Suprapubic skin (tissue), 4 donors: ENCODE measurements at regions not wholly inside any gene's neighbourhood (a gene's known extent, or its start where the extent isn't known, plus 50 kb on each side); places are given as distances from the start of the nearest gene placed in this dataset.
"Not testable (repeated sequence)": the region's sequence is repeated elsewhere in the genome, so short reads cannot be mapped to it uniquely, and the experiment has no call there.

ENCODE experiments used
- DNase-seq, 2 donors: peaks; one replicate each; pipeline ENCODE4 v3.0.0-alpha.2; 2019; ENCODE audit warnings: low spot score in 2 of 2
- H3K27ac ChIP-seq: fragments of 200-600 bp; sonication (generic); one replicate; pipeline ENCODE4 v1.5.1; 2019
- H3K27me3 ChIP-seq: fragments of 200-600 bp; sonication (generic); one replicate; pipeline ENCODE4 v1.5.1; 2019
- H3K36me3 ChIP-seq: fragments of 200-600 bp; sonication (generic); one replicate; pipeline ENCODE4 v1.5.1; 2019
- H3K4me1 ChIP-seq: fragments of 200-600 bp; sonication (generic); one replicate; pipeline ENCODE4 v1.5.1; 2019
- H3K4me3 ChIP-seq: fragments of 200-600 bp; sonication (generic); one replicate; pipeline ENCODE4 v1.5.1; 2019; ENCODE audit warnings: mild to moderate bottlenecking
- H3K9me3 ChIP-seq: fragments of 200-600 bp; sonication (generic); one replicate; pipeline ENCODE4 v1.5.1; 2019
- CTCF ChIP-seq, 2 donors: fragments of 200-600 bp in 1 of 2; fragments of 450-650 bp in 1 of 2; sonication (generic) in 1 of 2; IDR thresholded peaks; one replicate each; pipeline ENCODE4 v1.5.1; 2016 to 2019; ENCODE audit warnings: antibody characterized with exemption in 2 of 2, mild to moderate bottlenecking in 1 of 2, moderate library complexity in 1 of 2
- EP300 ChIP-seq: sonication (generic); formaldehyde crosslinking; IDR thresholded peaks from one replicate; pipeline ENCODE4 v1.6.1; 2017; ENCODE audit warnings: antibody characterized with exemption
- POLR2A ChIP-seq, 2 donors: fragments of 450-650 bp; IDR thresholded peaks; one replicate each; pipeline ENCODE4 v1.6.1; 2017; ENCODE audit warnings: antibody characterized with exemption in 2 of 2, mild to moderate bottlenecking in 2 of 2, moderate library complexity in 2 of 2
- POLR2AphosphoS5 ChIP-seq, 3 donors: sonication (generic); formaldehyde crosslinking; IDR thresholded peaks; one replicate each; pipeline ENCODE4 v1.6.1; 2017; ENCODE audit warnings: antibody characterized with exemption in 3 of 3
- WGBS: methylation state at CpG from one replicate; pipeline ENCODE4 v1.1.5; 2018; 5-methylcytosine and 5-hydroxymethylcytosine counted together

- no peak overlapping the region for H3K4me3 ChIP-seq
- H3K27ac ChIP-seq, result peak overlapping the region; percentile 9
- no peak for TF ChIP-seq CTCF (IDR thresholded peaks at IDR 0.05)
- no peak for TF ChIP-seq POLR2AphosphoS5 (IDR thresholded peaks at IDR 0.05)
- no peak for TF ChIP-seq POLR2A (IDR thresholded peaks at IDR 0.05)
- TF ChIP-seq EP300, result no peak
- DNase-seq, result no peak
- no peaks in the 10 kb centered on the region for H3K36me3 ChIP-seq
- H3K9me3 ChIP-seq, result no peaks in the 10 kb centered on the region
- H3K27me3 ChIP-seq, result peaks cover 3% of the 10 kb centered on the region
- WGBS, result 49% methylated on average over 5 of the region's 5 CpGs
- peaks cover 41% of the 10 kb centered on the region for H3K4me1 ChIP-seq
Measured at GRCh38 chr20:48129345-48129942, 344.2 kb upstream of the SULF2 start.

- no peaks in the 10 kb centered on the region for H3K9me3 ChIP-seq
- no peaks in the 10 kb centered on the region for H3K36me3 ChIP-seq
- peaks cover 7% of the 10 kb centered on the region for H3K27me3 ChIP-seq
- 48% methylated on average over 3 of the region's 3 CpGs for WGBS
- peaks cover 41% of the 10 kb centered on the region for H3K4me1 ChIP-seq
- H3K27ac ChIP-seq, result peak overlapping the region; percentile 9
- no peak for TF ChIP-seq POLR2A (IDR thresholded peaks at IDR 0.05)
- TF ChIP-seq CTCF (IDR thresholded peaks at IDR 0.05), result no peak
- no peak for TF ChIP-seq EP300
- TF ChIP-seq POLR2AphosphoS5 (IDR thresholded peaks at IDR 0.05), result no peak
- H3K4me3 ChIP-seq, result no peak overlapping the region
- no peak for DNase-seq
Measured at GRCh38 chr20:48128436-48128835, 343.2 kb upstream of the SULF2 start.

GRCh38 chr20:48127964-48128363 is 342.7 kb upstream of the SULF2 start:
- H3K27ac ChIP-seq, H3K9me3 ChIP-seq, H3K36me3 ChIP-seq, DNase-seq, H3K4me3 ChIP-seq: not testable (repeated sequence)
- Histone ChIP-seq H3K4me1 (peaks cover 41% of the 10 kb centered on the region), H3K27me3 (peaks cover 11% of the 10 kb centered on the region)
- peak in 1 of 3 donors; percentile 76 for TF ChIP-seq POLR2AphosphoS5 (IDR thresholded peaks at IDR 0.05)
- 45% methylated on average over 10 of the region's 10 CpGs for WGBS

GRCh38 chr20:48127133-48127532 is 341.9 kb upstream of the SULF2 start:
- WGBS, result 74% methylated on average over 13 of the region's 13 CpGs
- not testable (repeated sequence) for DNase-seq, H3K36me3 ChIP-seq, H3K27ac ChIP-seq, H3K9me3 ChIP-seq, H3K4me3 ChIP-seq
- peaks cover 11% of the 10 kb centered on the region for H3K27me3 ChIP-seq
- peaks cover 41% of the 10 kb centered on the region for H3K4me1 ChIP-seq

GRCh38 chr20:48126227-48126740 is 341.0 kb upstream of the SULF2 start:
- DNase-seq, result no peak
- WGBS, result 66% methylated on average over 8 of the region's 8 CpGs
- Histone ChIP-seq H3K4me1 (peaks cover 41% of the 10 kb centered on the region), H3K27ac (no peak overlapping the region), H3K4me3 (no peak overlapping the region), H3K9me3 (no peaks in the 10 kb centered on the region), H3K27me3 (peaks cover 16% of the 10 kb centered on the region), H3K36me3 (no peaks in the 10 kb centered on the region)
- TF ChIP-seq POLR2A (IDR thresholded peaks at IDR 0.05) (no peak), EP300 (no peak), CTCF (IDR thresholded peaks at IDR 0.05) (no peak), POLR2AphosphoS5 (IDR thresholded peaks at IDR 0.05) (no peak)

- Histone ChIP-seq H3K27ac (no peak overlapping the region), H3K4me3 (no peak overlapping the region), H3K9me3 (no peaks in the 10 kb centered on the region), H3K27me3 (peaks cover 20% of the 10 kb centered on the region), H3K36me3 (no peaks in the 10 kb centered on the region), H3K4me1 (peaks cover 33% of the 10 kb centered on the region)
- TF ChIP-seq EP300 (no peak), POLR2AphosphoS5 (IDR thresholded peaks at IDR 0.05) (no peak), POLR2A (IDR thresholded peaks at IDR 0.05) (no peak), CTCF (IDR thresholded peaks at IDR 0.05) (no peak)
- no peak for DNase-seq
- 80% methylated on average over 9 of the region's 9 CpGs for WGBS
Measured at GRCh38 chr20:48124960-48125359, 339.7 kb upstream of the SULF2 start.
